Left lung (tissue), 4 donors: ENCODE measurements at regions not wholly inside any gene's neighbourhood (a gene's known extent, or its start where the extent isn't known, plus 50 kb on each side); places are given as distances from the start of the nearest gene placed in this dataset.
"Not testable (repeated sequence)": the region's sequence is repeated elsewhere in the genome, so short reads cannot be mapped to it uniquely, and the experiment has no call there.

Experiments used
- ATAC-seq: fragments of 200-7000 bp; cut with Tn5 transposase; one replicate; pipeline ENCODE4 v1.9.1; 2020; ENCODE audit warnings: moderate library complexity
- DNase-seq, 4 donors: peaks; one replicate each; pipeline ENCODE4 v3.0.0-alpha.2; 2013 to 2020
- H3K27ac ChIP-seq, 2 donors: fragments of 200-600 bp; sonication (generic) in 1 of 2; one replicate each; pipeline versions ENCODE4 v1.5.0 to v1.8.0; 2020 to 2021
- H3K27me3 ChIP-seq, 2 donors: fragments of 200-600 bp; sonication (generic) in 1 of 2; one replicate each; pipeline versions ENCODE4 v1.5.0 to v1.8.0; 2020 to 2021
- H3K36me3 ChIP-seq, 2 donors: fragments of 200-600 bp; sonication (generic) in 1 of 2; one replicate each; pipeline versions ENCODE4 v1.5.0 to v1.8.0; 2020 to 2021
- H3K4me1 ChIP-seq, 2 donors: fragments of 200-600 bp; one replicate each; pipeline ENCODE4 v1.8.0; 2021
- H3K4me3 ChIP-seq, 2 donors: fragments of 200-600 bp; sonication (generic) in 1 of 2; one replicate each; pipeline versions ENCODE4 v1.5.0 to v1.8.0; 2020 to 2021; ENCODE audit warnings: mild to moderate bottlenecking in 1 of 2
- H3K9me3 ChIP-seq, 2 donors: fragments of 200-600 bp; sonication (generic) in 1 of 2; one replicate each; pipeline versions ENCODE4 v1.5.0 to v1.8.0; 2020 to 2021
- intact Hi-C, 2 donors: fragments of 100-400 bp; cut with DNase I; formaldehyde crosslinking; loops; one replicate each; pipeline versions ENCODE4 v1.11.2 to v1.14.2; 2022
- TF ChIP-seq, protein P1 (sequence below), 2 donors: fragments of 200-600 bp; sonication (generic) in 1 of 2; IDR thresholded peaks; one replicate each; pipeline versions ENCODE4 v1.5.0 to v1.8.0; 2021; ENCODE audit warnings: antibody characterized with exemption in 2 of 2
- donor health status: DM: no; HTN: yes; CAD: no.
- donor health status: DM: no; HTN: no; CAD: no.

DNA sequence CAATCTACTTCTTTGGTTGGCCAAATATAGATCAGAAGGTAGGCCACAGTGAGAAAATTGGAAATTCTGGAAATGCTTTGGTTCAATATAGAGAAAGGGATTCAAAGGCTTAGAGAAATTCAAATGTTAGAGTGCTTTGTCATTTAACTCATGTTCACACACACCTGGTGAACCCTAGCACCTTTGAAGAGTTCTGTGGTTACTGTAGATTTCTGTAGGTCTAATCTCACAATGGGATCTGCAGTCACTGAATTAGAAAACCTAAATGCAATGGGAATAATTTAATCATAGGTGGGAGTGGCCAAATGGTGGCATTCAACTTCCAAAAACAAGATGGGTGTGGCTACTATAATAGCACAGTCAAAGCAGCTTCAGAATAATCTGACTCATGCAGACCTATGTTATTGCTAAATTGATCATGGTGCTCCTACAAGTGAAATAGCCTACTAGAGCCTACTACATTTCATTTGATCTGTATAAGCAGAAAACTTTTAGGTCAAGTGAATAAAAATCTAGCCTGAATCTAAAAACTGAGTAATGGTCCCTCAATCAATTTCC lies 1152.9 kb downstream of the PCDH9 start:
- no peak overlapping the region for H3K27ac ChIP-seq
- no peak overlapping the region for H3K4me3 ChIP-seq
- DNase-seq (no peak), ATAC-seq (no peak)
- H3K9me3 ChIP-seq: no peaks in the 10 kb centered on the region
- TF ChIP-seq, protein P1, sequence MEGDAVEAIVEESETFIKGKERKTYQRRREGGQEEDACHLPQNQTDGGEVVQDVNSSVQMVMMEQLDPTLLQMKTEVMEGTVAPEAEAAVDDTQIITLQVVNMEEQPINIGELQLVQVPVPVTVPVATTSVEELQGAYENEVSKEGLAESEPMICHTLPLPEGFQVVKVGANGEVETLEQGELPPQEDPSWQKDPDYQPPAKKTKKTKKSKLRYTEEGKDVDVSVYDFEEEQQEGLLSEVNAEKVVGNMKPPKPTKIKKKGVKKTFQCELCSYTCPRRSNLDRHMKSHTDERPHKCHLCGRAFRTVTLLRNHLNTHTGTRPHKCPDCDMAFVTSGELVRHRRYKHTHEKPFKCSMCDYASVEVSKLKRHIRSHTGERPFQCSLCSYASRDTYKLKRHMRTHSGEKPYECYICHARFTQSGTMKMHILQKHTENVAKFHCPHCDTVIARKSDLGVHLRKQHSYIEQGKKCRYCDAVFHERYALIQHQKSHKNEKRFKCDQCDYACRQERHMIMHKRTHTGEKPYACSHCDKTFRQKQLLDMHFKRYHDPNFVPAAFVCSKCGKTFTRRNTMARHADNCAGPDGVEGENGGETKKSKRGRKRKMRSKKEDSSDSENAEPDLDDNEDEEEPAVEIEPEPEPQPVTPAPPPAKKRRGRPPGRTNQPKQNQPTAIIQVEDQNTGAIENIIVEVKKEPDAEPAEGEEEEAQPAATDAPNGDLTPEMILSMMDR (IDR thresholded peaks at IDR 0.05): no peak
- H3K27me3 ChIP-seq: no peaks in the 10 kb centered on the region
- no peaks in the 10 kb centered on the region for H3K36me3 ChIP-seq
- intact Hi-C loops: no loop called here
- H3K4me1 ChIP-seq: no peaks in the 10 kb centered on the region

DNA sequence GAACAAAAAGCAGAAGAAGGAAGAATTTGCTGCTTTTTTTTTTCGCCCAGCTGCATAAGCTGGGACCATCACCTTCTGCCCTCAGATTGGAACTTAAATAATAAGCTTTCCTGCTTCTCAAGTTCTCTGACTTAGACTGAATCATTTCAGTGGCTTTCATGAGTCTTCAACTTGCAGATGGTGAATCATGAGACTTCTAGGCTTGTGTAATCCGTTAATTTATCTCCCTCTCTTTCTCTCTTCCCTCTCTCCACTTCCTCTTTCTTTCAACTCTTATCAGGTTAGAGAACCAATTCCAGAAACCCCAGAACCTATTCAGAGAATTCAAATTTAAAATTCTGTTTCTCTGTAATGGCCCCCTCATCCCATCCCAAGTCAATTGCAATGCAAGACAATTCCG lies 1153.7 kb downstream of the PCDH9 start:
- intact Hi-C loops: no loop called here
- Histone ChIP-seq H3K4me3 (no peak overlapping the region), H3K4me1 (no peaks in the 10 kb centered on the region), H3K9me3 (no peaks in the 10 kb centered on the region), H3K36me3 (no peaks in the 10 kb centered on the region), H3K27me3 (no peaks in the 10 kb centered on the region), H3K27ac (no peak overlapping the region)
- TF ChIP-seq, protein P1 (IDR thresholded peaks at IDR 0.05): no peak
- DNase-seq (no peak), ATAC-seq (no peak)

DNA sequence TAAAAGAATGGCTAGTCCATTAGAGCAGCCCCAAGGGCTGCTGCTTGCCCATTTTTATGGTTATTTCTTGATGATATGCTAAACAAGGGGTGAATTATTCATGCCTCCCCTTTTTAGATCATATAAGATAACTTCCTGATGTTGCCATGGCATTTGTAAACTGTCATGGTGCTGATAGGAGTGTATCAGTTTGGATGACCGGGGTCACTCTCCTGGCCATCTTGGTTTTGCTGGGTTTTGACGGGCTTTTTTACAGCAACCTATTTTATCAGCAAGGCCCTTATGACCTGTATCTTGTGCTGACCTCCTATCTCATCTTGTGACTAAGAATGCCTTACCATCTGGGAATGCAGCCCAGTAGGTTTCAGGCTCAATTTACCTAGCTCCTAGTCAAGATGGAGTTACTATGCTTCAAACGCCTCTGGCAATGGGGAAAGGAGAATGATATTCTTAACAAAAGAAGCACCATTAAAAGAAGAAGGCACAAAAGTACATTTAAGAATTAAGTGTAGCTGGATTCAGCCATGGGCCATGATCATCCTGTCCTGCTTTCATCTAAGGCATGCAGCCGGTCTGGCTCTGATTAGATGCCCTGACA lies 1156.0 kb downstream of the PCDH9 start:
- Histone ChIP-seq H3K36me3 (no peaks in the 10 kb centered on the region), H3K9me3 (no peaks in the 10 kb centered on the region), H3K27me3 (no peaks in the 10 kb centered on the region), H3K4me1 (no peaks in the 10 kb centered on the region), H3K4me3 (no peak overlapping the region), H3K27ac (no peak overlapping the region)
- intact Hi-C loops: no loop called here
- TF ChIP-seq, protein P1 (IDR thresholded peaks at IDR 0.05): no peak
- ATAC-seq: no peak
- no peak for DNase-seq

DNA sequence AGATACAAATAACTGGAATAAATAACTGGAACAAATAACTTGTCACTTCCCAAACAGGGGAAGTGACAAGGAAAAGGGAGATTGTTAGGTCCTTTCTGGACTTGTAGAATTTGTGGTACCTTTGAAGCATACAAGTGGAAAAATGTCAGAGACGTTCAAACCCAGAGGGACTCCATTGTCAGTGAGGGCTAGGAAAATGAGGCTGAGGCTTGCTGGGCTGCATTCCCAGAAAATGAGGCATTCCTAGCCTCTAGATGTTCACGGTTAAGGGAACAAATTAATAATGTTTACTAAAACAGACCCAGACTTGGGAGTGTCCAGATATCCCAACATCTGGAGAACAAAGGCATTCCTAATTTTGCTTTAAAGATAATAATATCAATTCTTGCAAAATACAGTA lies 1158.0 kb downstream of the PCDH9 start:
- ATAC-seq, H3K36me3 ChIP-seq, H3K9me3 ChIP-seq, H3K4me3 ChIP-seq, intact Hi-C loops, H3K27ac ChIP-seq, DNase-seq, H3K27me3 ChIP-seq, H3K4me1 ChIP-seq: not testable (repeated sequence)

DNA sequence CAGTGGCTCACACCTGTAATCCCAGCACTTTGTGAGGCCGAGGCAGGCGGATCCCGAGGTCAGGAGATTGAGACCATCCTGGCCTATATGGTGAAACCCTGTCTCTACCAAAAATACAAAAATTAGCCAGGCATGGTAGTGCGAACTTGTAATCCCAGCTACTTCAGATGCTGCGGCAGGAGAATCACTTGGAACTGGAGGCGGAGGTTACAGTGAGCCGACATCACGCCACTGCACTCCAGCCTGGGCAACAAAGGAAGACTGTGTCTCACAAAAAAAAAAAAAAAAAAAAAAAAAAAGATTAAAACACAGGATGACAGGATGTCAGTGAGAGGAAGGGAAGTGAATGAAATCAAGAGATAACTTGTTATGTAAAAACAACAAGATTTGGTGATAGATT lies 1158.5 kb downstream of the PCDH9 start:
- no peaks in the 10 kb centered on the region for H3K4me1 ChIP-seq
- no peak overlapping the region for H3K27ac ChIP-seq
- ATAC-seq: no peak
- H3K9me3 ChIP-seq: no peaks in the 10 kb centered on the region
- DNase-seq: no peak
- intact Hi-C loops: no loop called here
- H3K36me3 ChIP-seq: no peaks in the 10 kb centered on the region
- no peak overlapping the region for H3K4me3 ChIP-seq
- TF ChIP-seq, protein P1 (IDR thresholded peaks at IDR 0.05): no peak
- no peaks in the 10 kb centered on the region for H3K27me3 ChIP-seq

DNA sequence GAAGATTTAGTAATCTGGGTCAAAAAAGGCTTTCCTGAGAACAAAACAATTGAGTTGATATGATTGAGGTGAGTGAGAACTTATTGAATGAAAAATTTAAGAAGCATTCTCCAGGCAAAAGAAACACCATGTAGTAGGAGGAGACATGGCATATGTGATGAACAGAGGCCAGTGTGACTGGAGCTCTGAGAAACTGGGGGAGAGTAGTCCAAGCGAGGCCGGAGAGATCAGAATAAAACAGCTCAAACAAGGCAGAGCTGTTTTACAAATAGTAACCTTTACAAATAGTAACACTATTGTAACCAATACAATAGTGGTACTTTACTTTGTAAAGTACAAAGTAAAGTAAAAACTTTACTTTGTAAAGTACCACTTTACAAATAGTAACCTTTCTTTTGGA lies 1159.1 kb downstream of the PCDH9 start:
- TF ChIP-seq, protein P1 (IDR thresholded peaks at IDR 0.05): no peak
- intact Hi-C loops: no loop called here
- H3K4me1 ChIP-seq: no peaks in the 10 kb centered on the region
- no peaks in the 10 kb centered on the region for H3K9me3 ChIP-seq
- H3K27ac ChIP-seq: no peak overlapping the region
- H3K4me3 ChIP-seq: no peak overlapping the region
- ATAC-seq (no peak), DNase-seq (no peak)
- no peaks in the 10 kb centered on the region for H3K36me3 ChIP-seq
- no peaks in the 10 kb centered on the region for H3K27me3 ChIP-seq
